OCI-LY7 (cell line): ENCODE measurements at regions not wholly inside any gene's neighbourhood (a gene's known extent, or its start where the extent isn't known, plus 50 kb on each side); places are given as distances from the start of the nearest gene placed in this dataset.

Source experiments
- BruUV-seq: library from RNA; stranded (reverse); fragments of 400-500 nt; replicated peaks from 2 replicates; lab custom pipeline; 2021; lab: Mats Ljungman, UMichigan
- CTCF ChIA-PET: fragments of 300-600 bp; sonication (Branson Sonifier 250); formaldehyde crosslinking; loops from one replicate; lab custom pipeline; 2022; ENCODE audit warnings: antibody characterized with exemption; ENCODE audit not compliant: unreplicated experiment; lab: Charles Lee
- POLR2A ChIA-PET: fragments of 300-600 bp; sonication (Branson Sonifier 250); formaldehyde crosslinking; loops from one replicate; lab custom pipeline; 2022; ENCODE audit warnings: antibody characterized with exemption; lab: Charles Lee
- DNase-seq: peaks from one replicate; pipeline ENCODE4 v3.0.0-alpha.2; 2015; ENCODE audit warnings: low spot score
- H2AFZ ChIP-seq: fragments of 200-600 bp; sonication (generic), shearing (Covaris generic); 2 replicates; pipeline ENCODE4 v1.6.1; 2014; ENCODE audit warnings: mild to moderate bottlenecking, antibody characterized with exemption, low read length, moderate library complexity
- H3K27ac ChIP-seq: fragments of 200-600 bp; sonication (generic); 2 replicates; pipeline ENCODE4 v1.5.1; 2014; ENCODE audit warnings: mixed run types, low read depth, mild to moderate bottlenecking, moderate library complexity, low read length, inconsistent platforms; ENCODE audit not compliant: poor library complexity, severe bottlenecking
- H3K36me3 ChIP-seq: fragments of 200-600 bp; sonication (generic); 2 replicates; pipeline ENCODE4 v1.6.1; 2014; ENCODE audit warnings: mild to moderate bottlenecking, antibody characterized with exemption, low read length, moderate library complexity, mixed read lengths; ENCODE audit not compliant: insufficient read depth
- H3K4me1 ChIP-seq: fragments of 200-600 bp; sonication (generic); 2 replicates; pipeline ENCODE4 v1.5.1; 2014; ENCODE audit warnings: mild to moderate bottlenecking, low read length; ENCODE audit not compliant: insufficient read depth, poor library complexity, severe bottlenecking
- H3K4me2 ChIP-seq: fragments of 200-600 bp; sonication (generic); 2 replicates; pipeline ENCODE4 v1.6.1; 2014; ENCODE audit warnings: mild to moderate bottlenecking, low read length
- H3K4me3 ChIP-seq: fragments of 200-600 bp; sonication (generic); 2 replicates; pipeline ENCODE4 v1.5.1; 2014; ENCODE audit warnings: mild to moderate bottlenecking, low read depth, low read length; ENCODE audit not compliant: poor library complexity, severe bottlenecking
- H3K79me2 ChIP-seq: fragments of 200-600 bp; sonication (generic); 2 replicates; pipeline ENCODE4 v1.6.1; 2016; ENCODE audit warnings: low read depth, mild to moderate bottlenecking, low read length, moderate library complexity, mixed read lengths; ENCODE audit not compliant: insufficient read depth
- H3K9me2 ChIP-seq: fragments of 200-600 bp; sonication (generic); 2 replicates; pipeline ENCODE4 v1.6.1; 2016; ENCODE audit warnings: mild to moderate bottlenecking, low read length, mixed read lengths; ENCODE audit not compliant: insufficient read depth
- H3K9me3 ChIP-seq: fragments of 200-600 bp; sonication (generic); 2 replicates; pipeline ENCODE4 v1.6.1; 2014; ENCODE audit warnings: mild to moderate bottlenecking, mixed run types, low read length, mixed read lengths
- H4K20me1 ChIP-seq: fragments of 200-600 bp; sonication (generic); 2 replicates; pipeline ENCODE4 v1.6.1; 2014; ENCODE audit warnings: mild to moderate bottlenecking, antibody characterized with exemption, low read length, moderate library complexity, mixed read lengths; ENCODE audit not compliant: insufficient read depth
- EZH2phosphoT487 ChIP-seq: fragments of 200-600 bp; sonication (generic); IDR thresholded peaks from 2 replicates; pipeline ENCODE4 v1.6.1; 2018; ENCODE audit warnings: low read depth, borderline replicate concordance, mild to moderate bottlenecking, mixed run types, antibody characterized with exemption, low read length, moderate library complexity, mixed read lengths
- intact Hi-C: fragments of 100-400 bp; cut with micrococcal nuclease; formaldehyde crosslinking; loops from one replicate; pipeline ENCODE4 v1.10.0; 2022; ENCODE audit not compliant: unreplicated experiment
- TF ChIP-seq, protein P1 (sequence below): fragments of 200-600 bp; sonication (generic); conservative IDR thresholded peaks from 2 replicates; pipeline ENCODE4 v1.5.1; 2014; ENCODE audit warnings: mild to moderate bottlenecking, antibody characterized with exemption, low read length, moderate library complexity, mixed read lengths

GRCh38 chr15:29477256-29477655 is 207.6 kb upstream of the NSMCE3 start:
- H3K9me2 ChIP-seq: no peaks in the 10 kb centered on the region
- TF ChIP-seq, protein P1, sequence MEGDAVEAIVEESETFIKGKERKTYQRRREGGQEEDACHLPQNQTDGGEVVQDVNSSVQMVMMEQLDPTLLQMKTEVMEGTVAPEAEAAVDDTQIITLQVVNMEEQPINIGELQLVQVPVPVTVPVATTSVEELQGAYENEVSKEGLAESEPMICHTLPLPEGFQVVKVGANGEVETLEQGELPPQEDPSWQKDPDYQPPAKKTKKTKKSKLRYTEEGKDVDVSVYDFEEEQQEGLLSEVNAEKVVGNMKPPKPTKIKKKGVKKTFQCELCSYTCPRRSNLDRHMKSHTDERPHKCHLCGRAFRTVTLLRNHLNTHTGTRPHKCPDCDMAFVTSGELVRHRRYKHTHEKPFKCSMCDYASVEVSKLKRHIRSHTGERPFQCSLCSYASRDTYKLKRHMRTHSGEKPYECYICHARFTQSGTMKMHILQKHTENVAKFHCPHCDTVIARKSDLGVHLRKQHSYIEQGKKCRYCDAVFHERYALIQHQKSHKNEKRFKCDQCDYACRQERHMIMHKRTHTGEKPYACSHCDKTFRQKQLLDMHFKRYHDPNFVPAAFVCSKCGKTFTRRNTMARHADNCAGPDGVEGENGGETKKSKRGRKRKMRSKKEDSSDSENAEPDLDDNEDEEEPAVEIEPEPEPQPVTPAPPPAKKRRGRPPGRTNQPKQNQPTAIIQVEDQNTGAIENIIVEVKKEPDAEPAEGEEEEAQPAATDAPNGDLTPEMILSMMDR: no peak
- no peak for TF ChIP-seq EZH2phosphoT487
- no peaks in the 10 kb centered on the region for H3K9me3 ChIP-seq
- H3K79me2 ChIP-seq: no peaks in the 10 kb centered on the region
- no peaks in the 10 kb centered on the region for H4K20me1 ChIP-seq
- BruUV-seq: no TSS peak
- H3K4me3 ChIP-seq: no peak overlapping the region
- no peaks in the 10 kb centered on the region for H3K4me1 ChIP-seq
- H3K4me2 ChIP-seq: no peak overlapping the region
- H2AFZ ChIP-seq: no peak overlapping the region
- intact Hi-C loops: no loop called here
- no peak for DNase-seq
- ChIA-PET CTCF (no interaction called here), POLR2A (interaction anchor here (0.7 kb wide), 1 partner anchor 1197 kb away, joined by 3 read pairs; no protein-coding TSS in a partner anchor)
- no peaks in the 10 kb centered on the region for H3K36me3 ChIP-seq
- no peak overlapping the region for H3K27ac ChIP-seq

GRCh38 chr15:29476503-29477080 is 207.0 kb upstream of the NSMCE3 start:
- no peaks in the 10 kb centered on the region for H4K20me1 ChIP-seq
- CTCF ChIA-PET: no interaction called here

DNA sequence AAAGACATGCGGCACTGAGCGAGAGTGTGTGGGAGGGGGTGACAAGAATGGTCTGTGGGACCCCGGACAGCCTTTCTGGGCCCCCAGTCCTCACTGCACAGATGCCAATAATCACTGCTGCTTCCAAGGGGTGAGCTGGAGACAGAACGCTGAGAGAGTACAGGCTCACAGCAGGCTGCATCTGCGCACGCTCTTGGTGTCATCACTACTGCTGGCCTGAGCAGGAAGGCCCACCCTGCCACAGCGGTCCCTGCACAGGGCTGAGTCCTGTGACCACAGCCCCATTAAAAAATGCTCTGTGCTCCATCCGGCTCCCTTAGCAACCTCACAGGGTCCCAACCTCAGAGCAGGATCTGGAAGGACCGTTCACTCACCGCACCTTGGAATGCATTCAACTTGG is 205.5 kb upstream of the NSMCE3 start:
- Histone ChIP-seq H2AFZ (no peak overlapping the region), H3K4me2 (no peak overlapping the region), H3K9me3 (no peaks in the 10 kb centered on the region), H3K79me2 (no peaks in the 10 kb centered on the region), H3K9me2 (no peaks in the 10 kb centered on the region), H3K4me3 (no peak overlapping the region), H4K20me1 (no peaks in the 10 kb centered on the region), H3K4me1 (no peaks in the 10 kb centered on the region), H3K27ac (no peak overlapping the region), H3K36me3 (no peaks in the 10 kb centered on the region)
- POLR2A ChIA-PET: no interaction called here
- CTCF ChIA-PET: no interaction called here
- BruUV-seq: no TSS peak
- intact Hi-C loops: no loop called here
- no peak for DNase-seq
- no peak for TF ChIP-seq EZH2phosphoT487
- TF ChIP-seq, protein P1: no peak

More at GRCh38 chr15:29476503-29477080, 207.0 kb upstream of the NSMCE3 start:
- intact Hi-C loops: no loop called here
- Histone ChIP-seq H3K4me1 (no peaks in the 10 kb centered on the region), H3K4me2 (no peak overlapping the region), H2AFZ (no peak overlapping the region), H3K36me3 (no peaks in the 10 kb centered on the region), H3K27ac (no peak overlapping the region), H3K79me2 (no peaks in the 10 kb centered on the region), H3K9me3 (no peaks in the 10 kb centered on the region), H3K9me2 (no peaks in the 10 kb centered on the region), H3K4me3 (no peak overlapping the region)
- TF ChIP-seq, protein P1: no peak
- no peak for TF ChIP-seq EZH2phosphoT487
- POLR2A ChIA-PET: interaction anchor here (0.7 kb wide), 1 partner anchor 1196 kb away, joined by 3 read pairs; no protein-coding TSS in a partner anchor
- no peak for DNase-seq
- BruUV-seq: no TSS peak
